Fibroblast of skin of back (primary cell): ENCODE measurements at regions not wholly inside any gene's neighbourhood (a gene's known extent, or its start where the extent isn't known, plus 50 kb on each side); places are given as distances from the start of the nearest gene placed in this dataset.
"Not testable (repeated sequence)": the region's sequence is repeated elsewhere in the genome, so short reads cannot be mapped to it uniquely, and the experiment has no call there.

Source experiments
- DNase-seq: peaks from one replicate; pipeline ENCODE4 v3.0.0-alpha.2; 2013

- peak; percentile 44 for DNase-seq
Observed at GRCh38 chr1:229710746-229711145, 84.7 kb downstream of the URB2 start.

GRCh38 chr1:229714306-229714705 is 88.3 kb downstream of the URB2 start:
- no peak for DNase-seq

GRCh38 chr1:229714964-229715603 is 89.0 kb downstream of the URB2 start:
- DNase-seq = no peak

- DNase-seq = peak; percentile 65
Observed at GRCh38 chr1:229716069-229716468, 90.0 kb downstream of the URB2 start.

GRCh38 chr1:229716704-229717103 is 90.7 kb downstream of the URB2 start:
- DNase-seq = no peak

GRCh38 chr1:229717786-229718576 is 91.9 kb downstream of the URB2 start:
- no peak for DNase-seq

GRCh38 chr1:229726061-229726460 is 100.0 kb downstream of the URB2 start:
- DNase-seq = no peak

GRCh38 chr1:229729916-229730315 is 103.9 kb downstream of the URB2 start:
- no peak for DNase-seq

GRCh38 chr1:229730573-229730972 is 104.5 kb downstream of the URB2 start:
- no peak for DNase-seq

- DNase-seq = no peak
Observed at GRCh38 chr1:229732061-229732460, 106.0 kb downstream of the URB2 start.

GRCh38 chr1:229736376-229736775 is 110.3 kb downstream of the URB2 start:
- DNase-seq = no peak

- not testable (repeated sequence) for DNase-seq
Observed at GRCh38 chr1:229742614-229743013, 116.6 kb downstream of the URB2 start.

- DNase-seq = no peak
Observed at GRCh38 chr1:229749992-229750391, 123.9 kb downstream of the URB2 start.

GRCh38 chr1:229751610-229752009 is 125.6 kb downstream of the URB2 start:
- DNase-seq = no peak

GRCh38 chr1:229752679-229753078 is 126.6 kb downstream of the URB2 start:
- no peak for DNase-seq

GRCh38 chr1:229753764-229754551 is 127.9 kb downstream of the URB2 start:
- no peak for DNase-seq

GRCh38 chr1:229756666-229757065 is 130.6 kb downstream of the URB2 start:
- DNase-seq = peak; percentile 78

- DNase-seq = peak; percentile 5
Observed at GRCh38 chr1:229757226-229757625, 131.2 kb downstream of the URB2 start.

GRCh38 chr1:229758101-229759036 is 132.3 kb downstream of the URB2 start:
- DNase-seq = peak; percentile 65

- DNase-seq = peak; percentile 42
Observed at GRCh38 chr1:229759037-229759435, 133.0 kb downstream of the URB2 start.

- DNase-seq = no peak
Observed at GRCh38 chr1:229759586-229759985, 133.5 kb downstream of the URB2 start.

- no peak for DNase-seq
Observed at GRCh38 chr1:229760478-229760996, 134.5 kb downstream of the URB2 start.
